NCI-H1694 treated with DMSO at 0.1 percent for 48 hours (cell line): ENCODE measurements at regions not wholly inside any gene's neighbourhood (a gene's known extent, or its start where the extent isn't known, plus 50 kb on each side); places are given as distances from the start of the nearest gene placed in this dataset.

Source experiments
- DNase-seq: peaks from one replicate; lab custom pipeline; 2025; lab: John Stamatoyannopoulos, UW

DNA sequence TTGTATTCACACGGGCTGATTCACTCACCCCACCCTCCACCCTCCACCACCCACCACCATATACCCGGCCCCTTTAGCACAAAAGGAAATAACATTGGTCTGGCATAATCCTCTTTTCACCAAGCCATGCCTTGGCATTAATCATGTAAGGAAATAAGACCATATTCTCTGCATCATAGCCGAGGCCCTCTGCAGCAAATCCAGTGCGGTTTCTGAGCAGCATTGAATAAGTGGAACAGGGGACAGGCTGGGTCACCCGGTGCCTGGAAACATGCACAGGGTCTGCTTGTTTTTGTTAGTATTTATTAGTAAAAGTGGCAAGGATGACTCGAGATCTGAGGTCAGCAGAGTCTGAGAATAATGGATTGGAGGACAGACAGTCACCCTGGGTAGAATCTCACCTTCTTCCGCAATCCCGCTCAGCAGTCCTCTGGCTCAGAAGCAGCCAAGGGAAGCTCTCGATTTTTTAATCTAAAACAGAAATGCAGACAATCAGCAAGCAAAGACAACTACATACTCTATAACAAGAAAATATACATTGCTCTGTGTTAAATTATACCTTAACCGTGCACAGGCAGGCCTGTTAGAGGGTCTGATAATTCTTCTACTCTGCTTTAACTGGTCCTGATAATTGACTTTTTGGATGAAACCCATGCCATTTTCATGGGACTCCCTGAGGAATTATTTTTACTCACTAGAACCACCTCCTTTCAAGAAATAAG, 52.4 kb upstream of the CDC42BPA start:
- no peak for DNase-seq

DNA sequence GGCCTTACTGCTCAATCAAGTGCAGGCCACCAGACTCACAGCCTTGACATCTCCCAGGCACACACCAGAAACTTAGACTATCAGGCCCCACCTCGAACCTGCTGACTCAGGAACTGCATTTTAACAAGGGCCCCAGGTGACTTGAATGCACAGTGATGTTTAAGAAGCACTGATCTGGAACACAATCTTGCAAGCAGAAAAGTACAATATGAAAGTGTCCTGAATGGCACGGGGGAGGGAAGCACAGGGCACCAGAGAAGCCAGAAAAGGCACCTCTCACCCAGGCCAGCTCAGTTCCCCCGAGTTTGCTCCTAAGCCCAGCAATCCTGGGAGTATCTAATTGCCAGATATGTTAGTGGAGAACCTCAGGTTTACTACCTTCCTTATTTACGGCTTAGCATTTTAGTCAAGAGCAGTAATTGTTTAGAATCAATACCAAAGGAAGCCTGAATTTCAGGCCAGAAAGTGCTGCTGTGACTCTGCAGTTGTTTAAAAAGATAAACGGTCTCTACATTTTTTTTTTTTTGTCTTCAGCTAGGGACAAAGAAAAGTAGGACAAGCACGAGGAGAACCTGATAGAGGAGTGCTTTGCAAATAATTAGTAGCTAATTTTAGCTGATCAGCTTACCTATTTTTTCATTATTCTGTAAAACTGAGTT, 50.9 kb upstream of the CDC42BPA start:
- no peak for DNase-seq
